ENCODE measurements at regions not wholly inside any gene's neighbourhood (a gene's known extent, or its start where the extent isn't known, plus 50 kb on each side); places are given as distances from the start of the nearest gene placed in this dataset.

- DNase-seq (ENCODE audit: low read depth) = peak; percentile 49
- H3K4me3 ChIP-seq (ENCODE audit: low read length) = no peak overlapping the region
- TF ChIP-seq, protein P1, sequence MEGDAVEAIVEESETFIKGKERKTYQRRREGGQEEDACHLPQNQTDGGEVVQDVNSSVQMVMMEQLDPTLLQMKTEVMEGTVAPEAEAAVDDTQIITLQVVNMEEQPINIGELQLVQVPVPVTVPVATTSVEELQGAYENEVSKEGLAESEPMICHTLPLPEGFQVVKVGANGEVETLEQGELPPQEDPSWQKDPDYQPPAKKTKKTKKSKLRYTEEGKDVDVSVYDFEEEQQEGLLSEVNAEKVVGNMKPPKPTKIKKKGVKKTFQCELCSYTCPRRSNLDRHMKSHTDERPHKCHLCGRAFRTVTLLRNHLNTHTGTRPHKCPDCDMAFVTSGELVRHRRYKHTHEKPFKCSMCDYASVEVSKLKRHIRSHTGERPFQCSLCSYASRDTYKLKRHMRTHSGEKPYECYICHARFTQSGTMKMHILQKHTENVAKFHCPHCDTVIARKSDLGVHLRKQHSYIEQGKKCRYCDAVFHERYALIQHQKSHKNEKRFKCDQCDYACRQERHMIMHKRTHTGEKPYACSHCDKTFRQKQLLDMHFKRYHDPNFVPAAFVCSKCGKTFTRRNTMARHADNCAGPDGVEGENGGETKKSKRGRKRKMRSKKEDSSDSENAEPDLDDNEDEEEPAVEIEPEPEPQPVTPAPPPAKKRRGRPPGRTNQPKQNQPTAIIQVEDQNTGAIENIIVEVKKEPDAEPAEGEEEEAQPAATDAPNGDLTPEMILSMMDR (IDR thresholded peaks at IDR 0.05; ENCODE audit: insufficient read depth, low read depth, low read length, missing control alignments) = no peak
Observed at GRCh38 chr4:20512033-20512792, 188.0 kb upstream of the PACRGL start.

DNA sequence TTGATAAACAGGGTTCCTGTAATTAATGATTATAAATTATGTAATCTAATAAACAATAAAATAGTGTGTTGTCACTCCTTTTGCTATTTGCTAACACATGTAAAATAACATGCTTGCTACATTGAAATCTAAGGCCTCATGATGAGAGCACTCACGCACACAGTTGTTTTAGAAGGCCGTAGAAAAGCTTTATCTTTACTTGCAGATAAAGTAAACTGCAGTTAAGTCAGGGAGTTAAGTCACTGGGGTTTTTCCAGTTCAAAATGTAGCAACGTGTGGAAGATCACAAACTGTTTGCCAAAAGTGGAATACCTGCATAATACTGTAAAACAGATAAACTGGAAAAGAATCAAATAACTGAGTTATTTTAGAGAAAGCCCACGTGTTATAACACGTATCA lies 187.3 kb upstream of the PACRGL start:
- no peak overlapping the region for H3K4me3 ChIP-seq (ENCODE audit: low read length)
- DNase-seq (ENCODE audit: low read depth) = no peak
- TF ChIP-seq, protein P1 (IDR thresholded peaks at IDR 0.05; ENCODE audit: insufficient read depth, low read depth, low read length, missing control alignments) = no peak

DNA sequence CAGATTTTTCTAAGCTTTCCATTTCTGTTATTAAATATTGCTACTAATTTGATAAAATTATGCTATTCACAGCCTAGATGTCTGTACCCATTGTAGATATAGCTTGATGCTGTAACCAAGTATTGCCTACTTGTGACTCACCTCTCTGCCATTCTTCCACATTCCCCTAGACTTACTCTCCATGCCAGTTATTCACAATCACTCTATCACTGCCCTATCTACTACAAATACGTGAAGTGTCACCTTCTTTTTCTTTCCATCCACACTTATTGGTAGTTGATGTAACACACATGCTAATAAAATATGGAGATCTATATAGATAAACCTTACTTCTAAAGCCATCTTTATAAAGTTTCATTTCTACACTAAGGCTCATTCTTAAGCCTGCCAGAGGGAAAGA lies 179.4 kb upstream of the PACRGL start:
- TF ChIP-seq, protein P1 (IDR thresholded peaks at IDR 0.05; ENCODE audit: insufficient read depth, low read depth, low read length, missing control alignments) = no peak
- H3K4me3 ChIP-seq (ENCODE audit: low read length) = no peak overlapping the region
- DNase-seq (ENCODE audit: low read depth) = peak; percentile 83

DNA sequence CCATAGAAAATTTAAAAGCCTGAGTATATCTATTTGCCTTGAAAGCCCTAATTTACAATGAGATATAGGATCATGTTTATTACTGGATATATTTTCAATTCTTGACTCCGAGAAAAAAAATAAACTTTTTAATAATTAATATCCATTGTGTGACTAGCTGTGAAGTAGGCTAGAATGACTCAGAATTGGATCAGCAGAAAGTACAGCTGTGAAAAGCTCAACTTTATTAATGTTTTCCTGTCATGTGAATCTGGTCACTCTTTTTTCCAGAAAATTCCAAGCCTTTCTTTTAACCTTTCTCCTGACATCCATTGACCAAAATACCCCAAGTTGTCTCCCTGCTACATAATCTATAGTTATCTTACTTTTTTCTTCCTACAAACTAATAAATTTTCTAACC lies 171.8 kb upstream of the PACRGL start:
- peak; percentile 38 for DNase-seq (ENCODE audit: low read depth)
- H3K4me3 ChIP-seq (ENCODE audit: low read length) = no peak overlapping the region
- TF ChIP-seq, protein P1 (IDR thresholded peaks at IDR 0.05; ENCODE audit: insufficient read depth, low read depth, low read length, missing control alignments) = no peak

DNA sequence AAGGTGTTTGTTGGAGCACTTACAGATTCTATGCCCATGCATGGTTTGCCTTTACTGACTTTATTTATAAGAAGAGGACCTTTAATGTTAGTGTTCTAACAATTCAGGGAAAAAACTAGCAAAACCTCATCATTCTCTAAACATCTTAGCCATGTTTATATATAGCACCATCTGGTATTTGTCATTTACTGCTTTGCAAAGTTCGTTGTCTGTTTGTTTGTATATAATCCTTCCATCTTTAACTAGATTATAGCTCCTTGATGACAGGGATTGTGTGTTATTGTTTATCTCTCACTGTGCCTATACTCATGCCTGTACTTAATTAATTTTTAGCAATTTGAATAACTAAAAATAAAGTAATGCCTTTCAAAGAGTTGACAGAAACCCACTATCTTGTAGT lies 170.6 kb upstream of the PACRGL start:
- TF ChIP-seq, protein P1 (IDR thresholded peaks at IDR 0.05; ENCODE audit: insufficient read depth, low read depth, low read length, missing control alignments) = no peak
- H3K4me3 ChIP-seq (ENCODE audit: low read length) = no peak overlapping the region
- DNase-seq (ENCODE audit: low read depth) = no peak

DNA sequence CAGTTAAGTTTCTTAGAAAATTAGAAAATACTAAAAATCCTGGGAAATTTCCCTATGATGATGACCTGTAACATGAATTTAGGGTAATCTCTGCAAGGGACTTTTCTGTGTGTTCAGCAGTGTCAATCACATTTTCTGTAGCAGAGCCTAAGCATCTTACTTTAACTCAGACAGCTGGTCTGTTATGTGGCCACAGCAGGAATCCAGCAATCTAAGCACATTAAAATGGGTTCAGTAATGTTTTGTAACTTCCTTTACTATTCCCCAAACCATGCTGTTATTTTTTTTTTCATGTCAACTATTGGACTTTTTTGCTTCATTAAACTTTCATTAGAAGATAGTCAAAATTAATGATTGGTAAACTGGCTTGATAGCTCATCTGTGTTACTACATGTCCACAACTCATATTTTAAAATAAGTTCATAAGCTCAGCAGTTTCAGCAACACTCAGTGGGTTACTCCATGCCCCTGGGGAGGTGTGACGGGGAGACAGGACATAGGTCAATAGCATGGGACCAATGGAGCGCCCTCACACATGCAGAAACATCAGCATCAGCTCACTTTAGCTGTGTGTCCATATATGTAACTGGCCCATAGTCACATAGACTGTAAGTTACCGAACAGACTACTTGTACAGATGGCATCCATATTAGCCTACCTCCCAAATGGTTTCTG lies 168.0 kb upstream of the PACRGL start:
- DNase-seq (ENCODE audit: low read depth) = no peak
- H3K4me3 ChIP-seq (ENCODE audit: low read length) = no peak overlapping the region

More for the DNA sequence above, 168.0 kb upstream of the PACRGL start:
- TF ChIP-seq, protein P1 (IDR thresholded peaks at IDR 0.05; ENCODE audit: insufficient read depth, low read depth, low read length, missing control alignments) = no peak
